Spleen (tissue), 7 donors: ENCODE measurements at regions not wholly inside any gene's neighbourhood (a gene's known extent, or its start where the extent isn't known, plus 50 kb on each side); places are given as distances from the start of the nearest gene placed in this dataset.

ENCODE experiments used
- CTCF ChIP-seq, 11 experiments: fragments of 200-600 bp in 7 of 11; fragments of 450-650 bp in 4 of 11; sonication (generic) in 4 of 11; IDR thresholded peaks in 8 of 11; conservative IDR thresholded peaks in 3 of 11; 1 replicate in 7 of 11; 2 replicates in 4 of 11; pipeline versions ENCODE4 v1.4.0 to v1.8.0; 2016 to 2021; ENCODE audit warnings: antibody characterized with exemption in 11 of 11, inconsistent platforms in 4 of 11, mild to moderate bottlenecking in 1 of 11
- POLR2A ChIP-seq, 3 donors: fragments of 450-650 bp; IDR thresholded peaks; one replicate each; pipeline ENCODE4 v1.5.1; 2017; ENCODE audit warnings: antibody characterized with exemption in 3 of 3, mild to moderate bottlenecking in 1 of 3
- POLR2AphosphoS5 ChIP-seq, 3 donors: sonication (generic); formaldehyde crosslinking; IDR thresholded peaks; one replicate each; pipeline ENCODE4 v1.5.1; 2017; ENCODE audit warnings: antibody characterized with exemption in 3 of 3
- donor health status: DM: no; HTN: no; CAD: no; lungs with moderate emphysema.
- donor health status: DM: no; HTN: no; CAD: no.
- donor health status: DM: no; HTN: no; CAD: no.

DNA sequence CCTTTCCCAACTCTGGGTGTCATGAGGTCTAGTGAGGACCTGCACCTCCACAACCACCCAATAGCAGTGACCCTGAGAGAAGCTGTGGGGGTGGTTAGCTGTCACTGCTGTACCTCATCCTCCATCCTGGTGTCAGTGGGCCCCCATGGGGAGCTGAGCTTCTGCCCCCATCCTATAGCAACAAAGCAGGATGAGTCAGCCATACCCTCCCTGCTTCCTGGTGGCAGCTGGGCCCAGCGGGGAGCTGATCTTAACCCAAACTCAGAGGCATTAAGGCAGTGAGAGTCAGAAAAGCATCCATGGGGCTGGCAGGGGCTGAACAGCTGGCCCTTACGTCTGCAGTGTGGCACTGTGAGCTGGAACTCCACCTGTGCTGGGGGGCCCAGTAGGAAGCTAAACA lies 247.8 kb upstream of the HDAC4 start:
- TF ChIP-seq POLR2A (IDR thresholded peaks at IDR 0.05) = no peak
- TF ChIP-seq CTCF (IDR thresholded peaks at IDR 0.05 in 8 of 11, conservative IDR thresholded peaks at IDR 0.05 in 3 of 11) = no peak
- no peak for TF ChIP-seq POLR2AphosphoS5 (IDR thresholded peaks at IDR 0.05)
